H1 (cell line): ENCODE measurements at regions not wholly inside any gene's neighbourhood (a gene's known extent, or its start where the extent isn't known, plus 50 kb on each side); places are given as distances from the start of the nearest gene placed in this dataset.

ENCODE experiments used
- CTCF ChIA-PET: fragments of 300-600 bp; sonication (Branson Sonifier 250); formaldehyde crosslinking; loops from one replicate; lab custom pipeline; 2021; ENCODE audit not compliant: partially characterized antibody; lab: Charles Lee
- POLR2A ChIA-PET: fragments of 300-600 bp; sonication (Branson Sonifier 250); formaldehyde crosslinking; loops from one replicate; lab custom pipeline; 2021; ENCODE audit warnings: inconsistent platforms; ENCODE audit not compliant: partially characterized antibody; lab: Charles Lee
- DNase-seq, 2 experiments: peaks; one replicate each; pipeline versions ENCODE4 v3.0.0 to v3.0.0-alpha.2; 2010 to 2022; ENCODE audit warnings: low spot score in 2 of 2, low read depth in 1 of 2, mixed read lengths in 1 of 2
- FAIRE-seq: peaks from 2 replicates; lab custom pipeline; 2011; peaks lifted over from hg19 to GRCh38; lab: Jason Lieb, UNC
- H2AFZ ChIP-seq: 2 replicates; pipeline ENCODE4 v1.8.1; 2012; ENCODE audit warnings: low read length, inconsistent platforms
- H2AK5ac ChIP-seq: 2 replicates; pipeline ENCODE4 v1.6.1; 2013; ENCODE audit warnings: low read depth, low read length
- H2BK120ac ChIP-seq: replicated peaks from 2 replicates; pipeline ENCODE3; 2013; ENCODE audit warnings: low read depth, low read length, inconsistent platforms
- H2BK12ac ChIP-seq: 2 replicates; pipeline ENCODE4 v1.6.1; 2013; ENCODE audit warnings: low read depth, low read length
- H2BK15ac ChIP-seq: 2 replicates; pipeline ENCODE4 v1.6.1; 2013; ENCODE audit warnings: low read length
- H2BK20ac ChIP-seq: 2 replicates; pipeline ENCODE4 v1.6.1; 2013; ENCODE audit warnings: low read length
- H2BK5ac ChIP-seq: 2 replicates; pipeline ENCODE4 v1.6.1; 2013; ENCODE audit warnings: low read depth, low read length
- H3K14ac ChIP-seq: 2 replicates; pipeline ENCODE4 v1.6.1; 2013; ENCODE audit warnings: inconsistent platforms; ENCODE audit not compliant: insufficient read length
- H3K18ac ChIP-seq: 2 replicates; pipeline ENCODE4 v1.6.1; 2013; ENCODE audit warnings: low read length; ENCODE audit errors: extremely low read depth
- H3K23ac ChIP-seq: 2 replicates; pipeline ENCODE4 v1.6.1; 2013; ENCODE audit warnings: inconsistent platforms; ENCODE audit not compliant: insufficient read length
- H3K23me2 ChIP-seq: 2 replicates; pipeline ENCODE4 v1.6.1; 2013; ENCODE audit warnings: low read depth, low read length
- H3K27ac ChIP-seq: 2 replicates; pipeline ENCODE4 v1.6.1; 2011; ENCODE audit warnings: low read depth, low read length, inconsistent platforms
- H3K27me3 ChIP-seq, 4 experiments: replicated peaks in 1 of 4; 1 replicate in 1 of 4; 2 replicates in 3 of 4; pipeline versions ENCODE4 v1.6.1 to v1.8.1; 2011 to 2013; ENCODE audit warnings: low read length in 3 of 4, mild to moderate bottlenecking in 3 of 4, inconsistent platforms in 2 of 4, mixed read lengths in 2 of 4, moderate library complexity in 1 of 4; ENCODE audit not compliant: control insufficient read depth in 3 of 4, insufficient read depth in 3 of 4; ENCODE audit errors: extremely low read depth in 1 of 4
- H3K36me3 ChIP-seq, 4 experiments: 2 replicates each; pipeline versions ENCODE4 v1.6.1 to v1.8.1; 2011 to 2013; ENCODE audit warnings: mild to moderate bottlenecking in 4 of 4, low read length in 3 of 4, moderate library complexity in 2 of 4, control low read depth in 1 of 4, inconsistent platforms in 1 of 4; ENCODE audit not compliant: insufficient read depth in 4 of 4, control insufficient read depth in 2 of 4
- H3K4ac ChIP-seq: replicated peaks from 2 replicates; pipeline ENCODE3; 2013; ENCODE audit warnings: low read length, low read depth, mixed read lengths, inconsistent platforms; ENCODE audit not compliant: insufficient read length
- H3K4me1 ChIP-seq, 4 experiments: replicated peaks in 1 of 4; 1 replicate in 1 of 4; 2 replicates in 3 of 4; pipeline versions ENCODE4 v1.6.1 to v1.8.1; 2011 to 2013; ENCODE audit warnings: low read length in 3 of 4, inconsistent platforms in 2 of 4, mixed read lengths in 1 of 4; ENCODE audit not compliant: insufficient read depth in 4 of 4, control insufficient read depth in 3 of 4
- H3K4me2 ChIP-seq, 2 experiments: 2 replicates each; pipeline versions ENCODE4 v1.6.1 to v1.8.1; 2011 to 2013; ENCODE audit warnings: low read depth in 2 of 2, low read length in 2 of 2, control low read depth in 1 of 2, inconsistent platforms in 1 of 2, mild to moderate bottlenecking in 1 of 2; ENCODE audit not compliant: insufficient read depth in 1 of 2
- H3K4me3 ChIP-seq, 4 experiments: fragments of 200-600, 300-600 bp in 1 of 4; sonication (generic), shearing (Covaris generic), sonication (Bioruptor Twin) in 1 of 4; 2 replicates each; pipeline versions ENCODE4 v1.5.1 to v1.8.1; 2011 to 2016; ENCODE audit warnings: low read length in 4 of 4, low read depth in 3 of 4, control low read depth in 2 of 4, inconsistent platforms in 2 of 4, mild to moderate bottlenecking in 2 of 4, mixed read lengths in 1 of 4, moderate library complexity in 1 of 4; ENCODE audit not compliant: insufficient read depth in 2 of 4; ENCODE audit errors: extremely low read depth in 1 of 4
- H3K56ac ChIP-seq: replicated peaks from 2 replicates; pipeline ENCODE3; 2013; ENCODE audit warnings: low read depth, mild to moderate bottlenecking, mixed read lengths, low read length, inconsistent platforms; ENCODE audit not compliant: insufficient read length
- H3K79me1 ChIP-seq: 2 replicates; pipeline ENCODE4 v1.6.1; 2013; ENCODE audit warnings: low read depth, low read length, control low read depth
- H3K79me2 ChIP-seq, 2 experiments: 2 replicates each; pipeline versions ENCODE4 v1.6.1 to v1.8.1; 2012 to 2013; ENCODE audit warnings: low read length in 2 of 2, mild to moderate bottlenecking in 2 of 2, inconsistent platforms in 1 of 2; ENCODE audit not compliant: insufficient read depth in 2 of 2, control insufficient read depth in 1 of 2
- H3K9ac ChIP-seq, 4 experiments: replicated peaks in 1 of 4; 1 replicate in 1 of 4; 2 replicates in 3 of 4; pipeline versions ENCODE4 v1.6.1 to v1.8.1; 2011 to 2013; ENCODE audit warnings: low read depth in 3 of 4, low read length in 3 of 4, control low read depth in 2 of 4, mild to moderate bottlenecking in 2 of 4, moderate library complexity in 2 of 4, inconsistent platforms in 1 of 4; ENCODE audit errors: extremely low read depth in 1 of 4
- H3K9me3 ChIP-seq, 2 experiments: 2 replicates each; pipeline versions ENCODE4 v1.6.1 to v1.8.1; 2012 to 2013; ENCODE audit warnings: mild to moderate bottlenecking in 2 of 2, moderate library complexity in 2 of 2, control low read depth in 1 of 2, inconsistent platforms in 1 of 2, low read depth in 1 of 2, low read length in 1 of 2, mixed read lengths in 1 of 2; ENCODE audit not compliant: insufficient read depth in 2 of 2
- H4K20me1 ChIP-seq, 2 experiments: replicated peaks in 1 of 2; 2 replicates each; pipeline versions ENCODE3 to v1.8.1; 2011 to 2013; ENCODE audit warnings: inconsistent platforms in 2 of 2, low read length in 2 of 2, mild to moderate bottlenecking in 1 of 2; ENCODE audit not compliant: insufficient read depth in 2 of 2, control insufficient read depth in 1 of 2
- H4K5ac ChIP-seq: 2 replicates; pipeline ENCODE4 v1.6.1; 2013; ENCODE audit warnings: low read length, low read depth, mixed read lengths, inconsistent platforms; ENCODE audit not compliant: insufficient read length
- H4K8ac ChIP-seq: 2 replicates; pipeline ENCODE4 v1.8.0; 2013; ENCODE audit warnings: mild to moderate bottlenecking, moderate library complexity, low read length, inconsistent platforms; ENCODE audit not compliant: insufficient read depth; ENCODE audit errors: extremely low read depth
- H4K91ac ChIP-seq: replicated peaks from 2 replicates; pipeline ENCODE3; 2013; ENCODE audit warnings: low read length, mixed read lengths, inconsistent platforms; ENCODE audit not compliant: insufficient read length
- BCL11A ChIP-seq, 2 experiments: IDR thresholded peaks; one replicate each; pipeline ENCODE4 v1.6.1; 2011; ENCODE audit warnings: low read depth in 2 of 2, low read length in 2 of 2, mild to moderate bottlenecking in 2 of 2
- CHD1 ChIP-seq: IDR thresholded peaks from 2 replicates; pipeline ENCODE4 v1.6.1; 2012; ENCODE audit warnings: low read depth, low read length, improper control_type of control experiment
- CHD2 ChIP-seq: IDR thresholded peaks from 2 replicates; pipeline ENCODE4 v1.6.1; 2012; ENCODE audit warnings: low read length, improper control_type of control experiment
- RAD21 ChIP-seq, 2 experiments: IDR thresholded peaks in 1 of 2; conservative IDR thresholded peaks in 1 of 2; 2 replicates each; pipeline ENCODE4 v1.6.1; 2011; ENCODE audit warnings: low read depth in 2 of 2, low read length in 2 of 2, improper control_type of control experiment in 1 of 2, inconsistent platforms in 1 of 2, mild to moderate bottlenecking in 1 of 2, moderate library complexity in 1 of 2
- SP4 ChIP-seq: IDR thresholded peaks from 2 replicates; pipeline ENCODE4 v1.6.1; 2012; ENCODE audit warnings: low read length, inconsistent platforms
- SUZ12 ChIP-seq: fragments of 200-600 bp; sonication (generic); IDR thresholded peaks from 2 replicates; pipeline ENCODE4 v1.6.1; 2012; ENCODE audit warnings: mild to moderate bottlenecking, inconsistent platforms, low read length, moderate library complexity, mixed read lengths
- TEAD4 ChIP-seq: IDR thresholded peaks from 2 replicates; pipeline ENCODE4 v1.6.1; 2012; ENCODE audit warnings: low read depth, low read length, inconsistent platforms, mixed read lengths
- ZNF274 ChIP-seq: IDR thresholded peaks from 2 replicates; pipeline ENCODE4 v1.7.0; 2012; ENCODE audit warnings: low read length, borderline replicate concordance; ENCODE audit errors: extremely low read depth
- WGBS, 2 experiments: shearing (Covaris generic) in 1 of 2; methylation state at CpG; one replicate each; pipeline versions ENCODE4 v1.1.6 to v1.1.7; 2013 to 2015; ENCODE audit warnings: low lambda C conversion rate in 2 of 2, mixed read lengths in 2 of 2, inconsistent platforms in 1 of 2, low coverage in 1 of 2, missing lambda C conversion rate in 1 of 2; ENCODE audit not compliant: insufficient replicate concordance in 2 of 2, insufficient coverage in 1 of 2, insufficient read length in 1 of 2; ENCODE audit errors: extremely low coverage in 1 of 2, missing lambda C conversion rate in 1 of 2; 5-methylcytosine and 5-hydroxymethylcytosine counted together
- TF ChIP-seq, protein P1 (sequence below), 3 experiments: IDR thresholded peaks; 1 replicate in 2 of 3; 2 replicates in 1 of 3; pipeline versions ENCODE4 v1.5.1 to v1.6.1; 2011; ENCODE audit warnings: low read length in 3 of 3, mild to moderate bottlenecking in 3 of 3, inconsistent platforms in 2 of 3, low read depth in 1 of 3, moderate library complexity in 1 of 3; ENCODE audit not compliant: insufficient read depth in 1 of 3; ENCODE audit errors: control extremely low read depth in 1 of 3
- TF ChIP-seq, protein P2 (sequence below): IDR thresholded peaks from 2 replicates; pipeline ENCODE4 v1.6.1; 2012; ENCODE audit warnings: low read length, inconsistent platforms

DNA sequence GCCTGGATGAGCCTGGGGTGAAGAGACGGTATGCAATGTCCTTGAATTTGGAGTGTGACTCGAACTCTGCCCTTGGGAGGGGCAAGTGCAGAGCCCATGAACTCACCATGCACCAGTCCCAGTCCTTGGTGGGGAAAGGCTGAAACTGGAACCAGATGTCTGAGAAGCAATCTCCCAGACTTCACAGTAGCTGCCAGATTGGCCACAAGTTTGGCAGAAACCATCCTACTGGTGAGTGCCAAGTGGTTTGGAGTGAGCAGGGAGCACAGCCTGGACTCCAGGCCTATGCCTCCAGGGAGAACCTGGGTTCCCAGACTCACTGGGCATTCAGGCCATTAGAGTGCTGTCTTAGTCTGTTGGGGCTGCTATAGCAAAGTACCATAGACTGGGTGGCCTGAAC, 99.6 kb upstream of the LYZL1 start:
- H3K9me3 ChIP-seq, result no peaks in the 10 kb centered on the region
- no peaks in the 10 kb centered on the region for H3K36me3 ChIP-seq
- H4K91ac ChIP-seq, result no peak overlapping the region
- H3K56ac ChIP-seq, result no peak overlapping the region
- no peak overlapping the region for H2BK120ac ChIP-seq
- H2AFZ ChIP-seq, result no peak overlapping the region
- H4K20me1 ChIP-seq, result no peaks in the 10 kb centered on the region
- no peak overlapping the region for H2BK15ac ChIP-seq
- H3K79me1 ChIP-seq, result no peaks in the 10 kb centered on the region
- 59% methylated on average over 2 of the region's 2 CpGs; no CpG with 5 or more reads in 1 of the 2 experiments for WGBS, 2 experiments
- H3K23ac ChIP-seq, result no peak overlapping the region
- POLR2A ChIA-PET, result no interaction called here
- H2BK12ac ChIP-seq, result 0 out of 2 replicates have a peak overlapping the region, but pooled peaks have one; percentile 50
- H2BK5ac ChIP-seq, result 0 out of 2 replicates have a peak overlapping the region, but pooled peaks have one; percentile 44
- H3K79me2 ChIP-seq, result no peaks in the 10 kb centered on the region
- no peak overlapping the region for H3K4ac ChIP-seq
- no peaks in the 10 kb centered on the region for H3K23me2 ChIP-seq
- H2AK5ac ChIP-seq, result no peak overlapping the region
- H3K18ac ChIP-seq, result no peak overlapping the region
- H4K5ac ChIP-seq, result no peak overlapping the region
- no peak overlapping the region for H3K4me3 ChIP-seq
- H4K8ac ChIP-seq, result no peak overlapping the region
- DNase-seq (no peak), FAIRE-seq (no peak)
- H2BK20ac ChIP-seq, result no peak overlapping the region
- no peak overlapping the region for H3K9ac ChIP-seq
- H3K14ac ChIP-seq, result no peak overlapping the region
- CTCF ChIA-PET, result interaction anchor here (0.5 kb wide), 1 partner anchor 37 kb away, joined by 3 read pairs; no protein-coding TSS in a partner anchor
- no peak overlapping the region for H3K4me2 ChIP-seq
- no peaks in the 10 kb centered on the region for H3K27me3 ChIP-seq
- H3K4me1 ChIP-seq, result no peaks in the 10 kb centered on the region; a peak in 1 of 7 replicates
- no peak overlapping the region for H3K27ac ChIP-seq
- TF ChIP-seq RAD21 (IDR thresholded peaks at IDR 0.05 in 1 of 2, conservative IDR thresholded peaks at IDR 0.05 in 1 of 2; ENCODE audit: low read depth in 2 of 2, low read length in 2 of 2) (no peak), CHD1 (no peak), ZNF274 (no peak), TEAD4 (no peak), CHD2 (no peak), SP4 (no peak), SUZ12 (no peak), BCL11A (IDR thresholded peaks at IDR 0.05; ENCODE audit: low read depth in 2 of 2, low read length in 2 of 2) (no peak)
- TF ChIP-seq, protein P1, sequence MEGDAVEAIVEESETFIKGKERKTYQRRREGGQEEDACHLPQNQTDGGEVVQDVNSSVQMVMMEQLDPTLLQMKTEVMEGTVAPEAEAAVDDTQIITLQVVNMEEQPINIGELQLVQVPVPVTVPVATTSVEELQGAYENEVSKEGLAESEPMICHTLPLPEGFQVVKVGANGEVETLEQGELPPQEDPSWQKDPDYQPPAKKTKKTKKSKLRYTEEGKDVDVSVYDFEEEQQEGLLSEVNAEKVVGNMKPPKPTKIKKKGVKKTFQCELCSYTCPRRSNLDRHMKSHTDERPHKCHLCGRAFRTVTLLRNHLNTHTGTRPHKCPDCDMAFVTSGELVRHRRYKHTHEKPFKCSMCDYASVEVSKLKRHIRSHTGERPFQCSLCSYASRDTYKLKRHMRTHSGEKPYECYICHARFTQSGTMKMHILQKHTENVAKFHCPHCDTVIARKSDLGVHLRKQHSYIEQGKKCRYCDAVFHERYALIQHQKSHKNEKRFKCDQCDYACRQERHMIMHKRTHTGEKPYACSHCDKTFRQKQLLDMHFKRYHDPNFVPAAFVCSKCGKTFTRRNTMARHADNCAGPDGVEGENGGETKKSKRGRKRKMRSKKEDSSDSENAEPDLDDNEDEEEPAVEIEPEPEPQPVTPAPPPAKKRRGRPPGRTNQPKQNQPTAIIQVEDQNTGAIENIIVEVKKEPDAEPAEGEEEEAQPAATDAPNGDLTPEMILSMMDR (IDR thresholded peaks at IDR 0.05; ENCODE audit: control extremely low read depth in 1 of 3, insufficient read depth in 1 of 3, low read depth in 1 of 3, low read length in 3 of 3), result no peak
- TF ChIP-seq, protein P2, sequence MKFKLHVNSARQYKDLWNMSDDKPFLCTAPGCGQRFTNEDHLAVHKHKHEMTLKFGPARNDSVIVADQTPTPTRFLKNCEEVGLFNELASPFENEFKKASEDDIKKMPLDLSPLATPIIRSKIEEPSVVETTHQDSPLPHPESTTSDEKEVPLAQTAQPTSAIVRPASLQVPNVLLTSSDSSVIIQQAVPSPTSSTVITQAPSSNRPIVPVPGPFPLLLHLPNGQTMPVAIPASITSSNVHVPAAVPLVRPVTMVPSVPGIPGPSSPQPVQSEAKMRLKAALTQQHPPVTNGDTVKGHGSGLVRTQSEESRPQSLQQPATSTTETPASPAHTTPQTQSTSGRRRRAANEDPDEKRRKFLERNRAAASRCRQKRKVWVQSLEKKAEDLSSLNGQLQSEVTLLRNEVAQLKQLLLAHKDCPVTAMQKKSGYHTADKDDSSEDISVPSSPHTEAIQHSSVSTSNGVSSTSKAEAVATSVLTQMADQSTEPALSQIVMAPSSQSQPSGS, result no peak
